ENCODE measurements at regions not wholly inside any gene's neighbourhood (a gene's known extent, or its start where the extent isn't known, plus 50 kb on each side); places are given as distances from the start of the nearest gene placed in this dataset.

GRCh38 chr6:122308074-122308473 is 91.4 kb upstream of the HSF2 start:
- H2AK5ac ChIP-seq (ENCODE audit: insufficient read length, low read length) = no peak overlapping the region
- H3K23ac ChIP-seq (ENCODE audit: insufficient read length, low read depth, low read length) = no peak overlapping the region
- no peak overlapping the region for H3K4ac ChIP-seq (ENCODE audit: low read depth, low read length)
- H3K4me2 ChIP-seq (ENCODE audit: insufficient read depth, insufficient read length, low read length) = no peak overlapping the region
- Mint-ChIP-seq H3K4me1 (no peaks in the 10 kb centered on the region), H3K9me3 (peaks cover 27 to 29% of the 10 kb centered on the region in 2 experiments), H3K27ac (no peak overlapping the region), H3K4me3 (no peak overlapping the region), H3K36me3 (ENCODE audit: insufficient read depth in 1 of 3, low read depth in 3 of 3) (peaks cover 8 to 29% (median 19%) of the 10 kb centered on the region in 3 experiments), H3K27me3 (ENCODE audit: low read depth) (no peaks in the 10 kb centered on the region; the same call in 1 of the 2 replicates)
- H2BK5ac ChIP-seq (ENCODE audit: insufficient read length, low read length) = no peak overlapping the region
- H4K20me1 ChIP-seq (ENCODE audit: control insufficient read depth, insufficient read depth, insufficient read length) = no peaks in the 10 kb centered on the region
- H2BK20ac ChIP-seq (ENCODE audit: low read depth, low read length, poor library complexity, severe bottlenecking) = no peak overlapping the region
- H3K9me3 ChIP-seq (ENCODE audit: control insufficient read depth, low read depth, low read length) = no peaks in the 10 kb centered on the region
- TF ChIP-seq CTCF (conservative IDR thresholded peaks at IDR 0.05) = no peak
- no peak overlapping the region for H3K27ac ChIP-seq (ENCODE audit: insufficient read length, low read depth, low read length)
- H2AFZ ChIP-seq (ENCODE audit: low read length) = no peak overlapping the region
- H3T11ph ChIP-seq (ENCODE audit: low read length) = no peak overlapping the region
- H3K14ac ChIP-seq (ENCODE audit: insufficient read depth, low read length) = no peak overlapping the region
- no peaks in the 10 kb centered on the region for H3K4me1 ChIP-seq (ENCODE audit: insufficient read depth, low read length)
- WGBS (ENCODE audit: extremely low coverage, insufficient read length, low lambda C conversion rate) = no CpG with 5 or more reads among the region's 4 CpGs
- no peak overlapping the region for H3K18ac ChIP-seq (ENCODE audit: insufficient read length, low read depth, low read length)
- H2BK12ac ChIP-seq (ENCODE audit: insufficient read length, low read depth, low read length) = no peak overlapping the region
- no peak overlapping the region for H4K91ac ChIP-seq (ENCODE audit: insufficient read length, low read depth, low read length)
- DNase-seq = no peak
- H2BK120ac ChIP-seq (ENCODE audit: low read depth, low read length, poor library complexity, severe bottlenecking) = no peak overlapping the region
- no peak overlapping the region for H4K5ac ChIP-seq (ENCODE audit: insufficient read length, low read depth, low read length)
- no peak overlapping the region for H4K8ac ChIP-seq (replicated peaks; ENCODE audit: insufficient read length, low read depth, low read length)
- H3K79me1 ChIP-seq (ENCODE audit: insufficient read depth, low read depth, low read length, poor library complexity, severe bottlenecking) = no peaks in the 10 kb centered on the region
- H3K56ac ChIP-seq (ENCODE audit: insufficient read length, low read depth, low read length) = no peak overlapping the region
- H3K9ac ChIP-seq (ENCODE audit: extremely low read depth, insufficient read length, low read length) = no peak overlapping the region
- H3K27me3 ChIP-seq (ENCODE audit: insufficient read depth, low read length) = no peaks in the 10 kb centered on the region
- H3K23me2 ChIP-seq (ENCODE audit: insufficient read length, low read depth, low read length, poor library complexity, severe bottlenecking) = no peaks in the 10 kb centered on the region
- H2BK15ac ChIP-seq (ENCODE audit: low read depth, low read length) = no peak overlapping the region
- no peaks in the 10 kb centered on the region for H3K79me2 ChIP-seq (ENCODE audit: insufficient read depth, low read length)

Measured in H9 (cell line).